GM18951 (cell line): ENCODE measurements at regions not wholly inside any gene's neighbourhood (a gene's known extent, or its start where the extent isn't known, plus 50 kb on each side); places are given as distances from the start of the nearest gene placed in this dataset.

Experiments
- POLR2A ChIP-seq: IDR thresholded peaks from 4 replicates; pipeline ENCODE4 v1.6.1; 2011; ENCODE audit warnings: mild to moderate bottlenecking; ENCODE audit not compliant: insufficient read length, insufficient read depth; ENCODE audit errors: extremely low read depth
- in situ Hi-C: fragments of 300-500 bp; cut with MboI; formaldehyde crosslinking; loops from one replicate; pipeline ENCODE4 v1.12.0; 2022; ENCODE audit warnings: low sequenced_read_pairs, mixed read lengths, inconsistent platforms; ENCODE audit not compliant: unreplicated experiment

DNA sequence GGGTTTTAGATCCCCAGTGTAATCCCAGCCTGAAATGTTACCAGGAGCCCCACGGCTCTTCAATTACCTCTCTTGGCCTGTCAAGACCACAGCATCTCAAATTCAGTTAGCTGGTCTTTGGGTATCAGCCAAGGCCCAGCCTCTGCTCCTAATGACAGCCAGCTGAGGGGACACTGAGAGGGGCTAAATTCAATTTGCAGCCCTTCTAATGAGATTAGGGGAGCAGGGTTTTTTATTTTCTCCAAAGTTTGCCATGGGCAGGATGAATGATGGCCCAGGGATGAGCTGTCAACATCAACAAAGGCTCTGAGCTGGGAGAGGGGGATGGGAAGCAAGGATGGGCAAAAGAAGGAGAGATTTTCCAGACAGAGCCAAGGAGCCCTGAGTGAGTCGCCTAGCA is 116.8 kb upstream of the TBX20 start:
- in situ Hi-C loops = no loop called here
- TF ChIP-seq POLR2A = no peak

DNA sequence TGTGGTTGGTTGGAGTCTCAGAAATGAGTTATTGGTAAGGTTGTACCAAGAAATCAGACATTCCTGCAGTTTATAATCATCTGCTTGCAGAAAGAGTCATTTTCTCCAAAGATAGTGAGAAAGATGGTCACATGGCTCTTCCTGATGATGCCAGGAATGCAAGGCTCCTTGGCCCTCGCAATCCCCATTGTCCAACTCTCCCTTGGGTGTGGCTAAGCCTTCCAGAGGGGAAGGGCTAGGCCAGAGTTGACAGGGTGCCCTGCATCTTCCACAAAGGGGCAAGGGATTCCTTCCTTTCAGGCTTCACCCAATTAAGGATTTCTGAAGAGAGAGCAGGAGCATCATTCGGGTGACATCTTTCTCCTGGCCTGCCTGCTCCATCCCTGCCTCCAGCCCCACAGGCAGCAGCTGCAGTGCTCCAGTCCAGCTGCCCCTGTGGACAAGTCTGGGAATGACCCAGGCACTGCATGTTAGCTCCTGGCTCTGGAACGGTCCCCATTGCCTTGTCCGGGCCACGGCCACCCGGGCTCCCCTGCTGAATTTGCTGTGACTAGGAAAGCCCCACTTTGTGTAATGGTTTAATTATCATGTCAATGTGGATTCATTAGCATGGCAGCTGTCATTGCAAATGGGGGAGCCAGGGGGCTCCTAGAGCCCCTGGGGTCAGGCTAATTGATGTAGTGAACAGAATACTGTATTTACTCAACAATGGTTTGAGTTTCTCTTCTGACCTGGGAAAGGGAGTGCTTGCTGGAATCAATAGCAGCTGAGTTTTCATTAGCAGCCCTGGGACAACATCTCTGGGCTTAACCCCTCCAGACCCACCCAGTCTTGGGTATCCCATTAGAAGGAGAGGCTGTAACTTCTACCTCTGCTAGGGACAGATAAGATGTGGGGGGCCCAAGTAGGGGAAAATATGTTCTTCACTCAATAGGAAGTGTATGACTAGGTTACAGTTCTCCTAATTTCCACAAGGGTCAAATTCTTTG is 112.6 kb upstream of the TBX20 start:
- no peak for TF ChIP-seq POLR2A
- in situ Hi-C loops = no loop called here

- no peak for TF ChIP-seq POLR2A
- in situ Hi-C loops = no loop called here
These were observed 111.6 kb upstream of the TBX20 start for GRCh38 chr7:35365523-35365922.

- in situ Hi-C loops = no loop called here
- TF ChIP-seq POLR2A = no peak
These were observed 108.4 kb upstream of the TBX20 start for GRCh38 chr7:35362341-35362740.

DNA sequence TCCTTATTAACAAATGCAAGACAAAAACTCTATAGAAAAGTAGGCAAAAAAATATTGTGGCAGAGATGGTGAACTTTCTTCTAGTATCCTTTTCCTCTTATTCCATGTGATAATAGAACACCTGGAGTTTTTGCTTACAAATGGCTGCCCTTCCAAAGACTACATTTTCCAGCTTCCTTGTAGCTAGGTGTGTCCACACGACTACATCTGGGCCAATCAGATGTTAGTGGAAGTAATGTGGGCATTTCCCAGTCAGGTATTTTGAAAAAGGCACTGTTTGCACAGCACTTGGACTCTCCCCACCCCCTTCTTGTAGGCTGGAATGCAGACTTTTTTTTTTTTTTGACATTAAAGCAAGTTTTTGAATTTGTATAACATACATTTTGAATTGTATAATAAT is 105.5 kb upstream of the TBX20 start:
- in situ Hi-C loops = no loop called here
- TF ChIP-seq POLR2A = no peak

- no peak for TF ChIP-seq POLR2A
- in situ Hi-C loops = no loop called here
These were observed 102.6 kb upstream of the TBX20 start for GRCh38 chr7:35356495-35356894.

DNA sequence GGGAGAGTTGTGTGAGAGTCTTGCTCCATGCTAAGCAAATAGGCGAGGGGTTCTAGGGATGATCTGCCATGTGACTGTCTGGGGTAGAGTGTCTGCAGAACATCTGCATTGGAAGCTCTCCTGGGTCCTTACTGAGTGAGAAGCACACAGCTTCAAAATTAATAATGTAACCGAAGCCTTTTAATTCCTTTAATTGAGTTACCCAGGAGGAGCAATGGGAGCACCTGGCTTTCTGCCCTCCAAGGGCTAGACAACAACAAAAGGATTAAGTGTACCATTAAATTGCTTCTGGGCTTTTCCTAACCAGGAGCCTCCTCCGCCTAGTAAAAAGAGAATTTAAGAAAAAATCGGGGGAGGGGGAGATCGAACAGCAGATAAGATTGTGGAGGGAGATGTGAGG is 102.0 kb upstream of the TBX20 start:
- in situ Hi-C loops = no loop called here
- no peak for TF ChIP-seq POLR2A

DNA sequence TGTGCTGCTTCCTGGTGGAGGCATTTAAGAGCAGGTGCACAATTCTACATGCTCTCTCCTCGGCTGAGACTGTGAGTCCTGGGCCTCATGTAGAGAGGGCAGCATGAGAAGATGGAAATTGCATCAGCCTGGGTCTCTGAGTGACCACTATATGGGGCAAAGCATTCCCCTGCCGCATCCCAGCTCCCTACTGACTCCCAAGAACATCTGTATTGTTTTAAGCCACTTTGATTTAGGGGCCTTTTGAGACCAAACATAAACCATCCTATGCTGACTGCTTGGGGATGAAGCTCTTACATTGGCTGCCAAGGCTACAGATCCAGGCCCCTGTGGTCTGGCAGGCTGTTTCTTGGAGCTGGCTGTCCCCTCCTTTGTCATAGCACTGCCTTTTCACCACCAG is 101.3 kb upstream of the TBX20 start:
- TF ChIP-seq POLR2A = no peak
- in situ Hi-C loops = no loop called here

GRCh38 chr7:35353481-35353880 is 99.6 kb upstream of the TBX20 start:
- no peak for TF ChIP-seq POLR2A
- in situ Hi-C loops = no loop called here

GRCh38 chr7:35351466-35351865 is 97.6 kb upstream of the TBX20 start:
- TF ChIP-seq POLR2A = no peak

GRCh38 chr7:35348611-35349400 is 94.9 kb upstream of the TBX20 start:
- in situ Hi-C loops = no loop called here
- TF ChIP-seq POLR2A = no peak

More at GRCh38 chr7:35351466-35351865, 97.6 kb upstream of the TBX20 start:
- in situ Hi-C loops = no loop called here

DNA sequence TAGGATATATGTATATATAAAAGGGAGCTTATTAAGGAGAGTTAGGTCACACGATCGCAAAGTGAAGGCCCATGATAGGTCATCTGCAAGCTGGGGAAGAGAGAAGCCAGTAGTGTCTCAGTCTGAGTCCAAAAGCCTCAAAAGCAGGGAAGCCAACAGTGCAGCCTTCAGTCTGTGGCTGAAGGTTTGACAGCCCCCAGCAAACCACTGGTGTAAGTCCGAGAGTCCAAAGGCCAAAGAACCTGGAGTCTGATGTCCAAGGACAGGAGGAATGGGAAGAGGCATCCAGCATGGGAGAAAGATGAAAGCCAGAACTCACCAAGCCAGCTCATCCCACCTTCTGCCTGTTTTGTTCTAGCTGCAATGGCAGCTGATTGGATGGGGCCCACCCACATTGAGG is 88.9 kb upstream of the TBX20 start:
- no peak for TF ChIP-seq POLR2A
- in situ Hi-C loops = no loop called here

- no peak for TF ChIP-seq POLR2A
- in situ Hi-C loops = no loop called here
These were observed 85.9 kb upstream of the TBX20 start for GRCh38 chr7:35339811-35340210.
